Breast epithelium (tissue), 4 donors: ENCODE measurements at regions not wholly inside any gene's neighbourhood (a gene's known extent, or its start where the extent isn't known, plus 50 kb on each side); places are given as distances from the start of the nearest gene placed in this dataset.

Experiments used
- DNase-seq, 2 donors: peaks; one replicate each; pipeline ENCODE4 v3.0.0-alpha.2; 2019; ENCODE audit warnings: low spot score in 2 of 2
- H3K27ac ChIP-seq, 2 donors: fragments of 200-600 bp; sonication (generic) in 1 of 2; one replicate each; pipeline ENCODE4 v1.5.1; 2016 to 2019; ENCODE audit warnings: mild to moderate bottlenecking in 1 of 2
- H3K27me3 ChIP-seq, 2 donors: fragments of 200-600 bp; sonication (generic) in 1 of 2; one replicate each; pipeline versions ENCODE4 v1.5.1 to v1.6.0; 2017 to 2019; ENCODE audit warnings: control low read depth in 1 of 2, mild to moderate bottlenecking in 1 of 2
- H3K36me3 ChIP-seq: fragments of 200-600 bp; one replicate; pipeline ENCODE4 v1.5.1; 2019
- H3K4me1 ChIP-seq, 2 donors: fragments of 200-600 bp; sonication (generic); one replicate each; pipeline ENCODE4 v1.5.1; 2016 to 2019; ENCODE audit warnings: control low read depth in 1 of 2
- H3K4me3 ChIP-seq, 3 donors: fragments of 200-600 bp; sonication (generic); 1 replicate in 2 of 3; 2 replicates in 1 of 3; pipeline ENCODE4 v1.5.1; 2016 to 2019; ENCODE audit warnings: mild to moderate bottlenecking in 3 of 3, moderate library complexity in 2 of 3
- H3K9me3 ChIP-seq, 2 donors: fragments of 200-600 bp; sonication (generic) in 1 of 2; one replicate each; pipeline ENCODE4 v1.5.1; 2016 to 2019; ENCODE audit warnings: control low read depth in 1 of 2
- POLR2A ChIP-seq: fragments of 450-650 bp; IDR thresholded peaks from one replicate; pipeline ENCODE4 v1.6.1; 2016; ENCODE audit warnings: antibody characterized with exemption, mild to moderate bottlenecking, moderate library complexity
- POLR2AphosphoS5 ChIP-seq, 3 donors: sonication (generic); formaldehyde crosslinking; IDR thresholded peaks; one replicate each; pipeline ENCODE4 v1.6.1; 2017; ENCODE audit warnings: antibody characterized with exemption in 3 of 3
- intact Hi-C: fragments of 100-400 bp; cut with DNase I; formaldehyde crosslinking; loops from one replicate; pipeline ENCODE4 v1.15.1; 2023; ENCODE audit warnings: low total_unique reads
- TF ChIP-seq, protein P1 (sequence below), 3 donors: fragments of 450-650 bp; IDR thresholded peaks; one replicate each; pipeline ENCODE4 v1.5.1; 2016 to 2017; ENCODE audit warnings: antibody characterized with exemption in 3 of 3, mild to moderate bottlenecking in 3 of 3, moderate library complexity in 3 of 3

- no peak overlapping the region for H3K4me3 ChIP-seq
- intact Hi-C loops: loop anchor here (5.0 kb wide), 1 partner anchor 263 kb away; no protein-coding TSS in a partner anchor
- TF ChIP-seq, protein P1, sequence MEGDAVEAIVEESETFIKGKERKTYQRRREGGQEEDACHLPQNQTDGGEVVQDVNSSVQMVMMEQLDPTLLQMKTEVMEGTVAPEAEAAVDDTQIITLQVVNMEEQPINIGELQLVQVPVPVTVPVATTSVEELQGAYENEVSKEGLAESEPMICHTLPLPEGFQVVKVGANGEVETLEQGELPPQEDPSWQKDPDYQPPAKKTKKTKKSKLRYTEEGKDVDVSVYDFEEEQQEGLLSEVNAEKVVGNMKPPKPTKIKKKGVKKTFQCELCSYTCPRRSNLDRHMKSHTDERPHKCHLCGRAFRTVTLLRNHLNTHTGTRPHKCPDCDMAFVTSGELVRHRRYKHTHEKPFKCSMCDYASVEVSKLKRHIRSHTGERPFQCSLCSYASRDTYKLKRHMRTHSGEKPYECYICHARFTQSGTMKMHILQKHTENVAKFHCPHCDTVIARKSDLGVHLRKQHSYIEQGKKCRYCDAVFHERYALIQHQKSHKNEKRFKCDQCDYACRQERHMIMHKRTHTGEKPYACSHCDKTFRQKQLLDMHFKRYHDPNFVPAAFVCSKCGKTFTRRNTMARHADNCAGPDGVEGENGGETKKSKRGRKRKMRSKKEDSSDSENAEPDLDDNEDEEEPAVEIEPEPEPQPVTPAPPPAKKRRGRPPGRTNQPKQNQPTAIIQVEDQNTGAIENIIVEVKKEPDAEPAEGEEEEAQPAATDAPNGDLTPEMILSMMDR (IDR thresholded peaks at IDR 0.05): no peak
- TF ChIP-seq POLR2AphosphoS5 (IDR thresholded peaks at IDR 0.05): no peak
- TF ChIP-seq POLR2A: no peak
- no peaks in the 10 kb centered on the region for H3K36me3 ChIP-seq
- no peak for DNase-seq
- no peaks in the 10 kb centered on the region for H3K27me3 ChIP-seq
- H3K4me1 ChIP-seq: no peaks in the 10 kb centered on the region
- H3K27ac ChIP-seq: no peak overlapping the region
- H3K9me3 ChIP-seq: no peaks in the 10 kb centered on the region
Measured at GRCh38 chr14:25899197-25899596, 698.6 kb downstream of the NOVA1 start.

- Histone ChIP-seq H3K4me3 (no peak overlapping the region), H3K27ac (no peak overlapping the region), H3K36me3 (no peaks in the 10 kb centered on the region), H3K4me1 (no peaks in the 10 kb centered on the region), H3K27me3 (no peaks in the 10 kb centered on the region), H3K9me3 (no peaks in the 10 kb centered on the region)
- intact Hi-C loops: loop anchor here (5.0 kb wide), 1 partner anchor 266 kb away; no protein-coding TSS in a partner anchor
- no peak for DNase-seq
- TF ChIP-seq POLR2AphosphoS5 (IDR thresholded peaks at IDR 0.05) (no peak), POLR2A (no peak)
- TF ChIP-seq, protein P1 (IDR thresholded peaks at IDR 0.05): no peak
Measured at GRCh38 chr14:25896777-25897176, 701.1 kb downstream of the NOVA1 start.

DNA sequence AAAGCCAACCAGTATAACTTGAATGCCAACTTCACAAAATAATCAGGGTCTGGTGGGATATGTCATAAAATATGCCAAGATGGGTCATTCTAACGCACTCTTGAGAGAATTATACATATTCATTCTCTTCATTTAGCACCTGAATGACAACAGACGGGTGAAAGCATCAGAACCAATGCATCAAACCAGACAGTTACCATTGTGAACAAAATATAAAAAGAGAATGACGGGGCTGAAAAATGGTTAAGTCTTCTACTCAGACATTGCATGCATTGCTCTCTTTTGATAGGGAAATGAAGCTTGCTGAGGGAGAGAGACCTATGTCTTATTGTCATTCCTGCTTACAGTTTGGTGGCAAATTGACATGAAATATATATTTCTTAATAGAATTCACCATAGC is 702.1 kb downstream of the NOVA1 start:
- intact Hi-C loops: loop anchor here (5.0 kb wide), 1 partner anchor 267 kb away; no protein-coding TSS in a partner anchor
- TF ChIP-seq POLR2AphosphoS5 (IDR thresholded peaks at IDR 0.05) (no peak), POLR2A (no peak)
- TF ChIP-seq, protein P1 (IDR thresholded peaks at IDR 0.05): no peak
- no peak overlapping the region for H3K27ac ChIP-seq

GRCh38 chr14:25887251-25887878 is 710.5 kb downstream of the NOVA1 start:
- intact Hi-C loops: no loop called here
- TF ChIP-seq POLR2A: no peak
- TF ChIP-seq POLR2AphosphoS5 (IDR thresholded peaks at IDR 0.05): no peak
- TF ChIP-seq, protein P1 (IDR thresholded peaks at IDR 0.05): no peak
- Histone ChIP-seq H3K27me3 (no peaks in the 10 kb centered on the region), H3K4me3 (no peak overlapping the region), H3K4me1 (no peaks in the 10 kb centered on the region), H3K9me3 (no peaks in the 10 kb centered on the region), H3K27ac (no peak overlapping the region), H3K36me3 (no peaks in the 10 kb centered on the region)
- no peak for DNase-seq

More for the DNA sequence above, 702.1 kb downstream of the NOVA1 start:
- no peaks in the 10 kb centered on the region for H3K36me3 ChIP-seq
- H3K9me3 ChIP-seq: no peaks in the 10 kb centered on the region
- H3K4me3 ChIP-seq: no peak overlapping the region
- no peaks in the 10 kb centered on the region for H3K4me1 ChIP-seq
- DNase-seq: no peak
- H3K27me3 ChIP-seq: no peaks in the 10 kb centered on the region

GRCh38 chr14:25884657-25885056 is 713.2 kb downstream of the NOVA1 start:
- H3K36me3 ChIP-seq: no peaks in the 10 kb centered on the region
- H3K9me3 ChIP-seq: no peaks in the 10 kb centered on the region
- intact Hi-C loops: no loop called here
- H3K27me3 ChIP-seq: no peaks in the 10 kb centered on the region
- H3K27ac ChIP-seq: no peak overlapping the region
- H3K4me1 ChIP-seq: no peaks in the 10 kb centered on the region
- TF ChIP-seq POLR2A: no peak
- TF ChIP-seq POLR2AphosphoS5 (IDR thresholded peaks at IDR 0.05): no peak
- TF ChIP-seq, protein P1 (IDR thresholded peaks at IDR 0.05): no peak
- H3K4me3 ChIP-seq: no peak overlapping the region
- no peak for DNase-seq
